ENCODE measurements at regions not wholly inside any gene's neighbourhood (a gene's known extent, or its start where the extent isn't known, plus 50 kb on each side); places are given as distances from the start of the nearest gene placed in this dataset.
"Not testable (repeated sequence)": the region's sequence is repeated elsewhere in the genome, so short reads cannot be mapped to it uniquely, and the experiment has no call there.

- H3K27me3 ChIP-seq (ENCODE audit: insufficient read depth in 3 of 3, low read length in 2 of 3), result no peaks in the 10 kb centered on the region
- H3K9me3 ChIP-seq, result no peaks in the 10 kb centered on the region
- no peaks in the 10 kb centered on the region for H3K36me3 ChIP-seq (ENCODE audit: insufficient read depth in 1 of 2, low read depth in 1 of 2)
- ATAC-seq (no peak), DNase-seq (no peak)
- no peak overlapping the region for H3K27ac ChIP-seq
- intact Hi-C loops (cut with DNase I), result no loop called here
- peaks cover 8% of the 10 kb centered on the region for H3K4me1 ChIP-seq
- WGBS, 3 donors, result 79 to 93% (median 92%) methylated on average over 8 of the region's 8 CpGs
- TF ChIP-seq, protein P1, sequence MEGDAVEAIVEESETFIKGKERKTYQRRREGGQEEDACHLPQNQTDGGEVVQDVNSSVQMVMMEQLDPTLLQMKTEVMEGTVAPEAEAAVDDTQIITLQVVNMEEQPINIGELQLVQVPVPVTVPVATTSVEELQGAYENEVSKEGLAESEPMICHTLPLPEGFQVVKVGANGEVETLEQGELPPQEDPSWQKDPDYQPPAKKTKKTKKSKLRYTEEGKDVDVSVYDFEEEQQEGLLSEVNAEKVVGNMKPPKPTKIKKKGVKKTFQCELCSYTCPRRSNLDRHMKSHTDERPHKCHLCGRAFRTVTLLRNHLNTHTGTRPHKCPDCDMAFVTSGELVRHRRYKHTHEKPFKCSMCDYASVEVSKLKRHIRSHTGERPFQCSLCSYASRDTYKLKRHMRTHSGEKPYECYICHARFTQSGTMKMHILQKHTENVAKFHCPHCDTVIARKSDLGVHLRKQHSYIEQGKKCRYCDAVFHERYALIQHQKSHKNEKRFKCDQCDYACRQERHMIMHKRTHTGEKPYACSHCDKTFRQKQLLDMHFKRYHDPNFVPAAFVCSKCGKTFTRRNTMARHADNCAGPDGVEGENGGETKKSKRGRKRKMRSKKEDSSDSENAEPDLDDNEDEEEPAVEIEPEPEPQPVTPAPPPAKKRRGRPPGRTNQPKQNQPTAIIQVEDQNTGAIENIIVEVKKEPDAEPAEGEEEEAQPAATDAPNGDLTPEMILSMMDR (IDR thresholded peaks at IDR 0.05), result no peak
- H3K4me3 ChIP-seq, result no peak overlapping the region
Measured at GRCh38 chr3:177807150-177807875, 610.0 kb upstream of the TBL1XR1 start.

DNA sequence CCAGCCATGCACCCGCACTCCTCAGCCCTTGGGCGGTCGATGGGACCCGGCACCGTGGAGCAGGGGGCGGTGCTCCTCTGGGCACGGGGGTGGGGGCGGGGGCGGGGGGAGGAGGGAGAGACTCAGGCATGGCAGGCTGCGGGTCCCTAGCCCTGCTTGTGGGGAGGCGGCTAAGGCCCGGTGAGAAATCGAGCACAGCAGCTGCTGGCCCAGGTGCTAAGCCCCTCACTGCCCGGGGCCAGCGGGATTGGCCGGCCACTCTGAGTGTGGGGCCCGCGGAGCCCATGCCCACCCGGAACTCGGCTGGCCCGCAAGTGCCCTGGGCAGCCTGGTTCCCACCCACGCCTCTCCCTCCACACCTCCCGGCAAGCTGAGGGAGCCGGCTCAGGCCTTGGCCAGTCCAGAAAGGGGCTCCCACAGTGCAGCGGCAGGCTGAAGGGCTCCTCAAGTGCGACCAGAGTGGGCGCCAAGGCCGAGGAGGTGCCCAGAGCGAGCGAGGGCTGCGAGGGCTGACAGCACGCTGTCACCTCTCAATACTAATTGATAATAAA lies 611.7 kb upstream of the TBL1XR1 start:
- H3K27me3 ChIP-seq (ENCODE audit: insufficient read depth in 3 of 3, low read length in 2 of 3); H3K4me3 ChIP-seq; ATAC-seq; H3K9me3 ChIP-seq; DNase-seq; H3K36me3 ChIP-seq (ENCODE audit: insufficient read depth in 1 of 2, low read depth in 1 of 2); H3K27ac ChIP-seq; intact Hi-C loops (cut with DNase I); H3K4me1 ChIP-seq: not testable (repeated sequence)
- WGBS, 3 donors, result 98 to 99% (median 98%) methylated on average over 29 to 32 of the region's 32 CpGs

DNA sequence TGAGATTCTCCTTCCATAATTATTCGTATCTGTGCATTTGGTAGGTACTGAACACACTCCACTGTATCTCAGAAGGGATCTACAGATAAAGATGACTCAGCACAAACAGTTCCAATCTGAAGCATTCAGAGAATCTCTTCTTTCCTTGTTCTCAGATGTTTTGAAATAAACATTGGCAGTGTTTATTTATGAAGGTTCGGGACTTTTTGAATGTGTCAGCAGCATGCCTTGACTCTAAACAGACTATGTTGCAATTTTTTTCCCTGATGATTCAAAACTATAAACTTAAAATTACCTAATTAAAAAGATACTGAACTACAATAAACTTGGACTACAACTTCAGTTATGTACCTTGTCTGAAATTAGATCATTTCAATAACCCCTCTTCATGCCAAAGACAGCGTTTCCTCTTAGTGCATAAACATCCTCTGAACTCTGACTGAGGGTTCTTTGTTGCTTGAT lies 612.9 kb upstream of the TBL1XR1 start:
- Histone ChIP-seq H3K9me3 (no peaks in the 10 kb centered on the region), H3K27me3 (ENCODE audit: insufficient read depth in 3 of 3, low read length in 2 of 3) (no peaks in the 10 kb centered on the region), H3K27ac (peak overlapping the region; percentile 3), H3K4me3 (no peak overlapping the region), H3K36me3 (ENCODE audit: insufficient read depth in 1 of 2, low read depth in 1 of 2) (no peaks in the 10 kb centered on the region), H3K4me1 (peaks cover 8% of the 10 kb centered on the region)
- intact Hi-C loops (cut with DNase I), result no loop called here
- WGBS, 3 donors, result 15 to 28% (median 16%) methylated on average over 3 of the region's 3 CpGs
- peak in 3 of 4 donors; percentile 27 to 71 (median 45) for ATAC-seq
- DNase-seq, result no peak
- TF ChIP-seq, protein P1 (IDR thresholded peaks at IDR 0.05), result no peak

GRCh38 chr3:177811112-177811511 lies 613.8 kb upstream of the TBL1XR1 start:
- Histone ChIP-seq H3K36me3 (ENCODE audit: insufficient read depth in 1 of 2, low read depth in 1 of 2) (no peaks in the 10 kb centered on the region), H3K4me1 (peaks cover 8% of the 10 kb centered on the region), H3K9me3 (no peaks in the 10 kb centered on the region), H3K27me3 (ENCODE audit: insufficient read depth in 3 of 3, low read length in 2 of 3) (no peaks in the 10 kb centered on the region), H3K4me3 (no peak overlapping the region), H3K27ac (no peak overlapping the region)
- DNase-seq (no peak), ATAC-seq (no peak)
- 94 to 97% (median 95%) methylated on average over 3 of the region's 3 CpGs for WGBS, 3 donors
- intact Hi-C loops (cut with DNase I), result no loop called here
- TF ChIP-seq, protein P1 (IDR thresholded peaks at IDR 0.05), result no peak

DNA sequence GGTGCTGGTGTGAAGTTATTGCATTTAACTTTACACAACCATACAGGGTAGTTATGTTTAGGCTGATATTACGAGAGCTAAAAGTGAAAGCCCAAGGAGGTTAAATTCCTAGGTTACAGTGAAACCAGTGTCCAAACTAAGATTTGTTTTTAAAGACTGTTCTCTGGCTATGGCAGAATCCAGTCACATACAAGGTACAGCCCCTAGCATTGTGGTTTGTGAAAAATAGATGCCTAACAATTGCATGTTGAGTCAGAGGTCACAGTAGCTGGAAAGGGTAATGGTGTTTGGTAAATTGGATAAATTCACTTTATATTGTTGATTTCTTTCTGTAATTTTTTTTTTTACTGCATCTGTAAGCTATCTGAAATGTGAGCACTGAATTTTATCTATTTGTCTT lies 614.6 kb upstream of the TBL1XR1 start:
- TF ChIP-seq, protein P1 (IDR thresholded peaks at IDR 0.05), result no peak
- ATAC-seq (no peak), DNase-seq (no peak)
- Histone ChIP-seq H3K27me3 (ENCODE audit: insufficient read depth in 3 of 3, low read length in 2 of 3) (no peaks in the 10 kb centered on the region), H3K4me1 (peaks cover 15% of the 10 kb centered on the region), H3K9me3 (no peaks in the 10 kb centered on the region), H3K27ac (no peak overlapping the region), H3K4me3 (no peak overlapping the region), H3K36me3 (ENCODE audit: insufficient read depth in 1 of 2, low read depth in 1 of 2) (no peaks in the 10 kb centered on the region)
- 89 to 100% (median 92%) methylated on average over 1 of the region's 1 CpG for WGBS, 3 donors
- intact Hi-C loops (cut with DNase I), result no loop called here
